SH-SY5Y (cell line): ENCODE measurements at regions not wholly inside any gene's neighbourhood (a gene's known extent, or its start where the extent isn't known, plus 50 kb on each side); places are given as distances from the start of the nearest gene placed in this dataset.

Experiments
- GATA2 ChIP-seq: IDR thresholded peaks from 2 replicates; pipeline ENCODE4 v1.6.1; 2011; ENCODE audit warnings: mild to moderate bottlenecking, low read depth, low read length
- GATA3 ChIP-seq: IDR thresholded peaks from 2 replicates; pipeline ENCODE4 v1.6.1; 2011; ENCODE audit warnings: low read depth, mild to moderate bottlenecking, low read length, moderate library complexity

- TF ChIP-seq GATA3 (no peak), GATA2 (no peak)
Observed at GRCh38 chr1:227396539-227397353, 78.5 kb upstream of the CDC42BPA start.

- no peak for TF ChIP-seq GATA3
- TF ChIP-seq GATA2, result no peak
Observed at GRCh38 chr1:227395426-227396028, 77.2 kb upstream of the CDC42BPA start.

- TF ChIP-seq GATA3, result no peak
- TF ChIP-seq GATA2, result no peak
Observed at GRCh38 chr1:227392984-227393764, 74.9 kb upstream of the CDC42BPA start.

- TF ChIP-seq GATA3 (no peak), GATA2 (no peak)
Observed at GRCh38 chr1:227391879-227392278, 73.6 kb upstream of the CDC42BPA start.

- TF ChIP-seq GATA2 (no peak), GATA3 (no peak)
Observed at GRCh38 chr1:227391211-227391610, 72.9 kb upstream of the CDC42BPA start.

GRCh38 chr1:227390525-227390924, 72.2 kb upstream of the CDC42BPA start:
- TF ChIP-seq GATA3, result no peak
- TF ChIP-seq GATA2, result no peak

GRCh38 chr1:227388214-227389168, 70.2 kb upstream of the CDC42BPA start:
- TF ChIP-seq GATA3 (no peak), GATA2 (no peak)

GRCh38 chr1:227379555-227379892, 61.2 kb upstream of the CDC42BPA start:
- TF ChIP-seq GATA3 (no peak), GATA2 (no peak)

- no peak for TF ChIP-seq GATA3
- TF ChIP-seq GATA2, result no peak
Observed at GRCh38 chr1:227378871-227379554, 60.7 kb upstream of the CDC42BPA start.

- TF ChIP-seq GATA2, result no peak
- TF ChIP-seq GATA3, result no peak
Observed at GRCh38 chr1:227378181-227378580, 59.9 kb upstream of the CDC42BPA start.

- TF ChIP-seq GATA2 (no peak), GATA3 (no peak)
Observed at GRCh38 chr1:227374846-227375245, 56.6 kb upstream of the CDC42BPA start.

- TF ChIP-seq GATA2 (no peak), GATA3 (no peak)
Observed at GRCh38 chr1:227372726-227373130, 54.4 kb upstream of the CDC42BPA start.
